HUES64 (cell line): ENCODE measurements at regions not wholly inside any gene's neighbourhood (a gene's known extent, or its start where the extent isn't known, plus 50 kb on each side); places are given as distances from the start of the nearest gene placed in this dataset.
"Not testable (repeated sequence)": the region's sequence is repeated elsewhere in the genome, so short reads cannot be mapped to it uniquely, and the experiment has no call there.

Experiments
- H3K27ac ChIP-seq: 2 replicates; pipeline ENCODE4 v1.7.0; 2013; ENCODE audit warnings: low read depth, low read length, inconsistent platforms
- H3K27me3 ChIP-seq: 2 replicates; pipeline ENCODE4 v1.6.1; 2013; ENCODE audit warnings: mild to moderate bottlenecking, low read length; ENCODE audit not compliant: insufficient read depth
- H3K36me3 ChIP-seq: 2 replicates; pipeline ENCODE4 v1.6.1; 2013; ENCODE audit warnings: mild to moderate bottlenecking, low read length; ENCODE audit not compliant: insufficient read depth
- H3K4me1 ChIP-seq: 2 replicates; pipeline ENCODE4 v1.6.1; 2013; ENCODE audit warnings: mild to moderate bottlenecking, low read length, moderate library complexity; ENCODE audit not compliant: insufficient read depth
- H3K4me3 ChIP-seq: 2 replicates; pipeline ENCODE4 v1.5.1; 2013; ENCODE audit warnings: mild to moderate bottlenecking, low read length, moderate library complexity
- H3K9ac ChIP-seq: 2 replicates; pipeline ENCODE4 v1.6.1; 2013; ENCODE audit warnings: mild to moderate bottlenecking, low read depth, low read length
- H3K9me3 ChIP-seq: 2 replicates; pipeline ENCODE4 v1.6.1; 2013; ENCODE audit warnings: low read depth, low read length; ENCODE audit not compliant: insufficient read depth
- WGBS: fragments of 150-250, 120-280 bp; methylation state at CpG from one replicate; pipeline ENCODE4 v1.1.7; 2013; ENCODE audit warnings: missing lambda C conversion rate; 5-methylcytosine and 5-hydroxymethylcytosine counted together

- H3K27ac ChIP-seq = no peak overlapping the region
- H3K9ac ChIP-seq = no peak overlapping the region
- H3K4me3 ChIP-seq = no peak overlapping the region
Observed at GRCh38 chr5:100130307-100130706, 404.9 kb upstream of the FAM174A start.

GRCh38 chr5:100119903-100120302, 415.3 kb upstream of the FAM174A start:
- WGBS = 80% methylated on average over 1 of the region's 1 CpG
- Histone ChIP-seq H3K27ac (no peak overlapping the region), H3K27me3 (no peaks in the 10 kb centered on the region), H3K4me3 (no peak overlapping the region), H3K36me3 (no peaks in the 10 kb centered on the region), H3K9ac (no peak overlapping the region), H3K4me1 (0 out of 2 replicates have a peak, but pooled peaks cover 7% of the 10 kb centered on the region), H3K9me3 (no peaks in the 10 kb centered on the region)

More at GRCh38 chr5:100130307-100130706, 404.9 kb upstream of the FAM174A start:
- H3K36me3 ChIP-seq = no peaks in the 10 kb centered on the region
- no peaks in the 10 kb centered on the region for H3K9me3 ChIP-seq
- no peaks in the 10 kb centered on the region for H3K27me3 ChIP-seq
- no peaks in the 10 kb centered on the region for H3K4me1 ChIP-seq

GRCh38 chr5:100110497-100110896, 424.7 kb upstream of the FAM174A start:
- no peaks in the 10 kb centered on the region for H3K36me3 ChIP-seq
- H3K4me3 ChIP-seq = no peak overlapping the region
- H3K9ac ChIP-seq = no peak overlapping the region
- no peak overlapping the region for H3K27ac ChIP-seq
- H3K4me1 ChIP-seq = no peaks in the 10 kb centered on the region
- no peaks in the 10 kb centered on the region for H3K27me3 ChIP-seq
- 93% methylated on average over 2 of the region's 2 CpGs for WGBS
- H3K9me3 ChIP-seq = peaks cover 22% of the 10 kb centered on the region

GRCh38 chr5:100108883-100109282, 426.3 kb upstream of the FAM174A start:
- Histone ChIP-seq H3K4me1 (no peaks in the 10 kb centered on the region), H3K27me3 (no peaks in the 10 kb centered on the region), H3K36me3 (no peaks in the 10 kb centered on the region), H3K4me3 (no peak overlapping the region), H3K27ac (no peak overlapping the region), H3K9me3 (peaks cover 22% of the 10 kb centered on the region), H3K9ac (no peak overlapping the region)
- WGBS = 78% methylated on average over 3 of the region's 3 CpGs

GRCh38 chr5:100103592-100104119, 431.5 kb upstream of the FAM174A start:
- not testable (repeated sequence) for H3K4me1 ChIP-seq, H3K36me3 ChIP-seq, H3K9ac ChIP-seq, H3K9me3 ChIP-seq, H3K4me3 ChIP-seq, H3K27ac ChIP-seq, H3K27me3 ChIP-seq
- no CpG with 5 or more reads among the region's 1 CpG for WGBS

GRCh38 chr5:100101466-100101865, 433.7 kb upstream of the FAM174A start:
- not testable (repeated sequence) for H3K27ac ChIP-seq, H3K9me3 ChIP-seq, H3K9ac ChIP-seq, H3K27me3 ChIP-seq, H3K4me3 ChIP-seq, H3K4me1 ChIP-seq, H3K36me3 ChIP-seq
- no CpG with 5 or more reads among the region's 2 CpGs for WGBS

GRCh38 chr5:100096328-100096727, 438.8 kb upstream of the FAM174A start:
- H3K9ac ChIP-seq, H3K9me3 ChIP-seq: not testable (repeated sequence)

GRCh38 chr5:100080703-100081102, 454.5 kb upstream of the FAM174A start:
- 64% methylated on average over 1 of the region's 3 CpGs for WGBS
- not testable (repeated sequence) for H3K4me1 ChIP-seq, H3K27me3 ChIP-seq, H3K9ac ChIP-seq, H3K36me3 ChIP-seq, H3K27ac ChIP-seq, H3K4me3 ChIP-seq, H3K9me3 ChIP-seq

More at GRCh38 chr5:100096328-100096727, 438.8 kb upstream of the FAM174A start:
- H3K4me3 ChIP-seq, H3K27me3 ChIP-seq, H3K27ac ChIP-seq, H3K36me3 ChIP-seq, H3K4me1 ChIP-seq: not testable (repeated sequence)

GRCh38 chr5:100079163-100079562, 456.0 kb upstream of the FAM174A start:
- H3K27ac ChIP-seq, H3K4me3 ChIP-seq, H3K9ac ChIP-seq, H3K36me3 ChIP-seq, H3K27me3 ChIP-seq, H3K9me3 ChIP-seq, H3K4me1 ChIP-seq: not testable (repeated sequence)
- WGBS = 67% methylated on average over 1 of the region's 1 CpG

GRCh38 chr5:100066020-100066419, 469.2 kb upstream of the FAM174A start:
- not testable (repeated sequence) for H3K4me1 ChIP-seq, H3K27me3 ChIP-seq, H3K4me3 ChIP-seq, H3K27ac ChIP-seq, H3K9me3 ChIP-seq, H3K36me3 ChIP-seq, H3K9ac ChIP-seq
- 98% methylated on average over 8 of the region's 17 CpGs for WGBS

GRCh38 chr5:100043475-100043874, 491.7 kb upstream of the FAM174A start:
- Histone ChIP-seq H3K27me3 (no peaks in the 10 kb centered on the region), H3K27ac (no peak overlapping the region), H3K9ac (no peak overlapping the region), H3K4me3 (no peak overlapping the region), H3K9me3 (no peaks in the 10 kb centered on the region), H3K36me3 (no peaks in the 10 kb centered on the region), H3K4me1 (peaks cover 6% of the 10 kb centered on the region; the same call in 1 of the 2 replicates)
- WGBS = 100% methylated on average over 1 of the region's 2 CpGs

GRCh38 chr5:100026606-100027005, 508.6 kb upstream of the FAM174A start:
- no peak overlapping the region for H3K27ac ChIP-seq
- WGBS = 88% methylated on average over 2 of the region's 2 CpGs
- H3K36me3 ChIP-seq = no peaks in the 10 kb centered on the region

More at GRCh38 chr5:100026606-100027005, 508.6 kb upstream of the FAM174A start:
- Histone ChIP-seq H3K9me3 (no peaks in the 10 kb centered on the region), H3K4me3 (no peak overlapping the region), H3K27me3 (no peaks in the 10 kb centered on the region), H3K4me1 (no peaks in the 10 kb centered on the region), H3K9ac (no peak overlapping the region)
